8988T (cell line): ENCODE measurements at regions not wholly inside any gene's neighbourhood (a gene's known extent, or its start where the extent isn't known, plus 50 kb on each side); places are given as distances from the start of the nearest gene placed in this dataset.

ENCODE experiments used
- DNase-seq: peaks from one replicate; pipeline ENCODE4 v3.0.0; 2011

- DNase-seq, result no peak
Measured at GRCh38 chr21:28826569-28826968, 166.1 kb downstream of the LTN1 start.

- DNase-seq, result no peak
Measured at GRCh38 chr21:28826021-28826420, 166.7 kb downstream of the LTN1 start.

DNA sequence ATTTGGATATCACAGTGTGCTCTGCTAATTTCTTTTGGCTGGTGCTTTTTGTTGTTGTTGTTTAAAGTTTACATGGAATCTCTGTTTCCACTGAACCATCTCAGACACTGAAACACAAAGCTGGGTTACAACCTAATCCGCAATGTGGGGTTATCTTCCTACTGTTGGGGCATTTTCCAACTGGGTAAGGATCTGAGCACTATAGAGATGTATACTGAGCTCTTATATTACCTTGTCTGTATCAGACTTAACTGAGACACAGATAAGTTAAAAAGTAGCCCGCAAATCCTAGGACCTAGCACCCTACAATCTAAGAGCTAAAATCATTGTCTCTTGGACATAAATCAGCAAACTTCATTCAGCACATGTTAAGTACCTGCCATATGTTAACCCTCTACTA lies 169.2 kb downstream of the LTN1 start:
- DNase-seq, result no peak

GRCh38 chr21:28822486-28823335 lies 170.0 kb downstream of the LTN1 start:
- no peak for DNase-seq

- no peak for DNase-seq
Measured at GRCh38 chr21:28822123-28822399, 170.6 kb downstream of the LTN1 start.

GRCh38 chr21:28821276-28822122 lies 171.2 kb downstream of the LTN1 start:
- no peak for DNase-seq

- DNase-seq, result no peak
Measured at GRCh38 chr21:28818663-28819278, 173.9 kb downstream of the LTN1 start.

GRCh38 chr21:28817871-28818270 lies 174.8 kb downstream of the LTN1 start:
- DNase-seq, result no peak

- DNase-seq, result no peak
Measured at GRCh38 chr21:28811860-28812259, 180.8 kb downstream of the LTN1 start.

DNA sequence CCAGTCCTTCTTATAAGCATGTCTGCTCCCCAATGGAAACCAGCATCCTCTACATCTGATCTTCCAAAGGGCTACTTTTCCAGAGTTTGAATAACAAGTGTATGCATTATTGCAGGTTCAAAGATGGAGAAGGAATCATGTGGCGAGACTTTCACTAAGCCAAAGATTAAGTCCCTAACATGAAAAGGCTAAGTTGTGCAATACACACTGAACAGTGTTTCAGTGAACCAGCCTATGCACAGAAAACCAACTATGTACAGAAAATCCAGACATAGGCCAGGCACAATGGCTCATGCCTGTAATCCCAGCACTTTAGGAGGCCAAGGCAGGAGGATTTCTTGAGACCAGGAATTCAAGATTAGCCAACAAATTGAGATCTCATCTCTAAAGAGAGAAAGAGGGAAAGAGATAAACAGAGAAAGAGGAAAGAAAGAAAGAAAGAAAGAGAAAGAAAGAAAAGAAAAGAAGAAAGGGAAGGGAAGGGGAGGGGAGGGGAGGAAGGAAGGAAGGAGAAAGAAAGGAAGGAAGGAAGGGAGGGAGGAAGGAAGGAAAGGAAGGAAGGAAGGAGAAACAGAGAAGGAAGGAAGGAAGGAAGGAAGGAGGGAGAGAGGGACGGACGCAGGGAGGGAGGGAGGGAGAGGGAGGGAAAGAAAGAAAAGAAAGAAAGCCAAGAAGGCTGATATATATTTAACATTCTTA lies 181.7 kb downstream of the LTN1 start:
- DNase-seq, result no peak

GRCh38 chr21:28805885-28806284 lies 186.8 kb downstream of the LTN1 start:
- DNase-seq, result no peak

- DNase-seq, result no peak
Measured at GRCh38 chr21:28804089-28804670, 188.5 kb downstream of the LTN1 start.

GRCh38 chr21:28801906-28802305 lies 190.8 kb downstream of the LTN1 start:
- no peak for DNase-seq

GRCh38 chr21:28799926-28800325 lies 192.8 kb downstream of the LTN1 start:
- DNase-seq, result no peak

DNA sequence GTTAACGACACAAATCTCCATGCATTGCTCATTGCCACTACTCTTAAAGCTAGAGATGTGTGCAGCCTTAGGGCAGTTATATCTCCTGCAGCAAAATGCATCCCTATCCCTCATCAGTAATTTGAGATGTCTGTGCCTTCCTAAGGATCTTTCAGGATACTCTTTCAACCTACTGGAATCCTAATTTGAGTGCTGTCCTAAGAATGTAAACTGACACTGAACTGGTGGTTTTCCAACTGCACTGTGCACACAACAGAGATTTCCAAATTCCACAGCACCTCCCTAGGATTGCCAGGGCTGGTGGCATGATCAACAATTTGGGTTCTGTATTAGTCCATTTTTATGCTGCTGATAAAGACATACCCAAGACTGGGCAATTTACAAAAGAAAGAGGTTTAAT lies 193.9 kb downstream of the LTN1 start:
- no peak for DNase-seq

DNA sequence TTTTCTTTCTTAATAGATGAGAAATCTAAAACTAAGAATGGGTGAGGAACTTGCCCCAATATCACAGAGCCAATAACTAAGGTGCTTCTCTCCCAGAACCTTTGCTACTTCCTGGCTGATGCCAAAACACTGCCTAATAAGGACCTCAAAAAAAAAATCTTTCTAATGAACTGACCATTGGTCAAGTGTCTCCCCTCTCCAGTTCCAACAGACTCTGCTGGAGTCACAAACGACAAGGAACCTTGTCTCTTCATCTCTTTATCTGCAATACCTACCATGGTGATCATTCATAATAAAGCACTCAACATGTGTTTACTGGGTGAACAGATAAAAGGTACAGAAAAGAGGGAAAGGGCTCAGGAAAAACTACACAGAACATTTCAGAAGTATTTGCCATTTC lies 197.4 kb downstream of the LTN1 start:
- no peak for DNase-seq

DNA sequence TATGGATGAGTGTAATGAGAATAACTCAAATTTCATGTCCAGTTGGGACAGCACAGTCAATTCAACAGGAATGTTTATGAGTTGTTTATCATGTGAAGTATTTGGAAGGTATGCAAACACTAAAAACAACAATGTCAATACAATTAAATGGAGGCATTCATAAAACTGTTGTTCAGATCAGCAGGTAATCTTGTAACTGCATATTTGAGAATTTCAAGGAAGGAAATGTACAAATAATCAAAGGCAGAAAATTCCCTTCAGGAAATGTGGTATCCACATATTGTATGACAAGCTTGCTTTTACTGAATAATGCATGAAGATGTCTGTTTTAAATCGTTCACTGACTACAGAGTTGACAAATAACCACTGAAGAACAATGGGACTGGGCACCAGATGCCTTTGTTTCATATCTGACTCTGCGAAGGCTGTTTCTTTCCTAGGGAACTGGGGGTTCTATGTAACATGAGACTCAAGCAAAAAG lies 198.3 kb downstream of the LTN1 start:
- no peak for DNase-seq

DNA sequence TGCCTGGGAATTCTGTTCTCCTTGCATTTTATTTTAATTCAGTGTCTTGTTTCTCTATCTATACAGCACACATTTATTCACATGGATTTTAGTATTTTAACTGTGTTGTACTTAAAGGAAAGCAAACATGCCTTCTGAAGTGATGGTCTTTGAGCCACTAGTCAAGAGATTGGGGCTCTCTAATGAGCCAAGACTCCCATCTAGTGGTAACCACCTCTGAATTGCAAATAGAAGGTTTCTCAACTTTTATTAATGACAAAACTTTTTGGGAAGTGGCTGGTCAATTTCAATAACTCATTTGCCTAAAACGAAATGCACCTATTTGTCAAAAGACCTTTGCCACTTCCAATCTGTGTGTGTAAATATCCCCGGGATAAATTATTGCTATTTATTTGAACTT lies 199.6 kb downstream of the LTN1 start:
- no peak for DNase-seq

DNA sequence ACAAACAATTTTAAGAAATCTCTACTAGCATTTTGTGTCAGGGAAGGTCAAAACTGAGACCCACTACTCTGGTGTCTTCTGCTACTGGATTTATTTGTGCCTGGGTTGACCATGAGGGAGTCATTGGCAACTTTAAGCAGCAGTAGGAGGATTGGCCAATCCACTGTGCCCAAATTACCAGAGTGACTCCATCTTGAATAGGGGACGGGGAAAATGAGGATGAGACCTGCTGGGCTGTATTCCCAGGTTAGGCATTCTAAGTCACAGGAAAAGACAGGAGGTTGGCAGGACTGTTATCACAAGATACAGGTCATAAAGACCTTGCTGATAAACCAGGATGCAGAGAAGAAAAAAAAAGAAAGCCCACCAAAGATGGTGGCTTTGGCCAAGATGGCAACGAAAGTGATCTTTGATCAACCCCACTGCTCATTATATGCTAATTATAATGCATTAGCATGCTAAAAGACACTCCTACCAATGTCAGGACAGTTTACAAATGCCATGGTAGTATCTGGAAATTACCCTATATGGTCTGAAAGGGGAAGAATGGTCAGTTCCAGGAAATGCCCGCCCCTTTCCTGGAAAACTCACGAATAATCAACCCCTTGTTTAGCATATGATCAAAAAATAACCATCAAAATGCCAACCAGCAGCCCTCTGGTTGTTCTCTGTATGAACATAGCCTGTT lies 200.9 kb downstream of the LTN1 start:
- no peak for DNase-seq

GRCh38 chr21:28790335-28790734 lies 202.3 kb downstream of the LTN1 start:
- no peak for DNase-seq

- DNase-seq, result no peak
Measured at GRCh38 chr21:28789523-28789922, 203.2 kb downstream of the LTN1 start.

DNA sequence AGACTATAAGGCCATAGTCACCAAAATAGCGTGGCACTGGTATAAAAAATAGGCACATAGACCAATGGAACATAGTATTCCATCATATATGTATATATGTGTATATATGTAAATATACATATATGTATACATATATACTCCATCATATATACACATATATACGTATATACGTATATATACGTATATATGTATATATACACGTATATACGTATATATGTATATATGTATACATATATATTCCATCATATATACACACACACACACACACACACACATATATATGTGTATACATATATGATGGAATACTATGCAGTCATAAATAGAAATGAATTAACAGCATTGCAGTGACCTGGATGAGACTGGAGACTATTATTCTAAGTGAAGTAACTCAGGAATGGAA lies 204.6 kb downstream of the LTN1 start:
- no peak for DNase-seq
